Stimulated activated CD8-positive, alpha-beta memory T cell treated with anti-CD3 and anti-CD28 coated beads, Interleukin-15, amount 100 ng/mL, for 1 hour (primary cell): ENCODE measurements at regions not wholly inside any gene's neighbourhood (a gene's known extent, or its start where the extent isn't known, plus 50 kb on each side); places are given as distances from the start of the nearest gene placed in this dataset.

Source experiments
- DNase-seq: peaks from one replicate; pipeline ENCODE4 v3.0.0-alpha.2; 2020; ENCODE audit warnings: low read depth

- DNase-seq = no peak
These were observed 1548.4 kb upstream of the TMEFF2 start for GRCh38 chr2:193743089-193743488.

GRCh38 chr2:193738892-193739291 lies 1544.2 kb upstream of the TMEFF2 start:
- DNase-seq = no peak

GRCh38 chr2:193712912-193713311 lies 1518.2 kb upstream of the TMEFF2 start:
- DNase-seq = no peak

- no peak for DNase-seq
These were observed 1508.7 kb upstream of the TMEFF2 start for GRCh38 chr2:193703411-193703810.

GRCh38 chr2:193701484-193701883 lies 1506.8 kb upstream of the TMEFF2 start:
- no peak for DNase-seq

- no peak for DNase-seq
These were observed 1500.6 kb upstream of the TMEFF2 start for GRCh38 chr2:193695367-193695766.

- no peak for DNase-seq
These were observed 1499.0 kb upstream of the TMEFF2 start for GRCh38 chr2:193693758-193694157.

- DNase-seq = no peak
These were observed 1495.8 kb upstream of the TMEFF2 start for GRCh38 chr2:193690572-193690971.

GRCh38 chr2:193687195-193687594 lies 1492.5 kb upstream of the TMEFF2 start:
- DNase-seq = no peak

- DNase-seq = no peak
These were observed 1485.1 kb upstream of the TMEFF2 start for GRCh38 chr2:193679847-193680246.

- DNase-seq = no peak
These were observed 1475.7 kb upstream of the TMEFF2 start for GRCh38 chr2:193670478-193670877.

GRCh38 chr2:193668557-193669323 lies 1474.0 kb upstream of the TMEFF2 start:
- DNase-seq = no peak

GRCh38 chr2:193627927-193628272 lies 1433.2 kb upstream of the TMEFF2 start:
- no peak for DNase-seq

- DNase-seq = no peak
These were observed 1432.6 kb upstream of the TMEFF2 start for GRCh38 chr2:193627187-193627926.

GRCh38 chr2:193608451-193608850 lies 1413.7 kb upstream of the TMEFF2 start:
- DNase-seq = no peak

GRCh38 chr2:193590831-193591230 lies 1396.1 kb upstream of the TMEFF2 start:
- no peak for DNase-seq

- no peak for DNase-seq
These were observed 1389.8 kb upstream of the TMEFF2 start for GRCh38 chr2:193584522-193584938.

- DNase-seq = no peak
These were observed 1389.1 kb upstream of the TMEFF2 start for GRCh38 chr2:193583638-193584400.

GRCh38 chr2:193581807-193582206 lies 1387.1 kb upstream of the TMEFF2 start:
- no peak for DNase-seq

- no peak for DNase-seq
These were observed 1385.6 kb upstream of the TMEFF2 start for GRCh38 chr2:193580176-193580950.

- no peak for DNase-seq
These were observed 1372.2 kb upstream of the TMEFF2 start for GRCh38 chr2:193566886-193567285.

GRCh38 chr2:193566276-193566675 lies 1371.5 kb upstream of the TMEFF2 start:
- DNase-seq = no peak
